ENCODE measurements at regions not wholly inside any gene's neighbourhood (a gene's known extent, or its start where the extent isn't known, plus 50 kb on each side); places are given as distances from the start of the nearest gene placed in this dataset.
"Not testable (repeated sequence)": the region's sequence is repeated elsewhere in the genome, so short reads cannot be mapped to it uniquely, and the experiment has no call there.

- Histone ChIP-seq H3K27me3 (ENCODE audit: insufficient read depth, low read length) (no peaks in the 10 kb centered on the region), H3K79me2 (ENCODE audit: control insufficient read depth, insufficient read depth, low read length, unreplicated experiment) (no peaks in the 10 kb centered on the region), H3K36me3 (ENCODE audit: insufficient read depth, low read length) (no peaks in the 10 kb centered on the region), H3K4me3 (ENCODE audit: low read depth, low read length) (no peak overlapping the region), H3K27ac (ENCODE audit: low read depth, low read length) (no peak overlapping the region), H2AFZ (ENCODE audit: low read length, unreplicated experiment) (no peak overlapping the region), H3K4me1 (ENCODE audit: control insufficient read depth, insufficient read depth, low read length, unreplicated experiment) (no peaks in the 10 kb centered on the region)
Observed at GRCh38 chrX:856566-857290, 226.1 kb downstream of the SHOX start.

GRCh38 chrX:853304-853703 lies 222.7 kb downstream of the SHOX start:
- Histone ChIP-seq H3K4me1 (ENCODE audit: control insufficient read depth, insufficient read depth, low read length, unreplicated experiment) (no peaks in the 10 kb centered on the region), H3K27ac (ENCODE audit: low read depth, low read length) (no peak overlapping the region), H2AFZ (ENCODE audit: low read length, unreplicated experiment) (no peak overlapping the region), H3K36me3 (ENCODE audit: insufficient read depth, low read length) (no peaks in the 10 kb centered on the region), H3K27me3 (ENCODE audit: insufficient read depth, low read length) (no peaks in the 10 kb centered on the region), H3K4me3 (ENCODE audit: low read depth, low read length) (no peak overlapping the region), H3K79me2 (ENCODE audit: control insufficient read depth, insufficient read depth, low read length, unreplicated experiment) (no peaks in the 10 kb centered on the region)

DNA sequence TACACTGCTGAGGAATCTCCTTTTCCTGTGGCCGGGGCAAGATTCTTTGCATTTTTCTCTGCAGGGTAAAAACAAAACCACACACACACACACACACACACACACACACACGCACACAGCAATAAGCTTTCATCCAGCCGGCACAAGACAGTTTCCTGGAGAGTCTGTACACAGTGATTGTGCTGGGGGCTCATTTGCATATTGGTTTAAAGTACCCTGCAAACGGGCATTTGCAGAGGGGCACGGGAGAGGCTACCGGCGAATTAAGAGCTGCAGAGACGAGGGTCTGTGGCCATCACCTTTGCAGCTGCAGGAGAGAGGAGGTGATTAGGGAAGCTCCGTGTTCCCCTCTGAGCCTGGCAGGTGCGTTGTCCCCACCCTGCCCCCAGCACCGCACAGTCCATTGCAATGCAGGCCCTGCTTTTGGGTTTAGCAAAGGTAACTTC lies 219.9 kb downstream of the SHOX start:
- Histone ChIP-seq H3K36me3 (ENCODE audit: insufficient read depth, low read length) (no peaks in the 10 kb centered on the region), H3K4me3 (ENCODE audit: low read depth, low read length) (no peak overlapping the region), H3K4me1 (ENCODE audit: control insufficient read depth, insufficient read depth, low read length, unreplicated experiment) (no peaks in the 10 kb centered on the region), H3K27ac (ENCODE audit: low read depth, low read length) (no peak overlapping the region), H2AFZ (ENCODE audit: low read length, unreplicated experiment) (no peak overlapping the region), H3K79me2 (ENCODE audit: control insufficient read depth, insufficient read depth, low read length, unreplicated experiment) (no peaks in the 10 kb centered on the region), H3K27me3 (ENCODE audit: insufficient read depth, low read length) (no peaks in the 10 kb centered on the region)

GRCh38 chrX:848386-848785 lies 217.8 kb downstream of the SHOX start:
- H2AFZ ChIP-seq (ENCODE audit: low read length, unreplicated experiment) = peak overlapping the region; percentile 64

GRCh38 chrX:843306-843705 lies 212.7 kb downstream of the SHOX start:
- H3K27me3 ChIP-seq (ENCODE audit: insufficient read depth, low read length) = no peaks in the 10 kb centered on the region
- no peak overlapping the region for H3K27ac ChIP-seq (ENCODE audit: low read depth, low read length)
- H3K4me1 ChIP-seq (ENCODE audit: control insufficient read depth, insufficient read depth, low read length, unreplicated experiment) = no peaks in the 10 kb centered on the region
- H2AFZ ChIP-seq (ENCODE audit: low read length, unreplicated experiment) = no peak overlapping the region
- H3K4me3 ChIP-seq (ENCODE audit: low read depth, low read length) = no peak overlapping the region
- no peaks in the 10 kb centered on the region for H3K79me2 ChIP-seq (ENCODE audit: control insufficient read depth, insufficient read depth, low read length, unreplicated experiment)
- H3K36me3 ChIP-seq (ENCODE audit: insufficient read depth, low read length) = no peaks in the 10 kb centered on the region

More at GRCh38 chrX:848386-848785, 217.8 kb downstream of the SHOX start:
- Histone ChIP-seq H3K4me3 (ENCODE audit: low read depth, low read length) (no peak overlapping the region), H3K36me3 (ENCODE audit: insufficient read depth, low read length) (no peaks in the 10 kb centered on the region), H3K4me1 (ENCODE audit: control insufficient read depth, insufficient read depth, low read length, unreplicated experiment) (no peaks in the 10 kb centered on the region), H3K79me2 (ENCODE audit: control insufficient read depth, insufficient read depth, low read length, unreplicated experiment) (no peaks in the 10 kb centered on the region), H3K27me3 (ENCODE audit: insufficient read depth, low read length) (no peaks in the 10 kb centered on the region), H3K27ac (ENCODE audit: low read depth, low read length) (no peak overlapping the region)

DNA sequence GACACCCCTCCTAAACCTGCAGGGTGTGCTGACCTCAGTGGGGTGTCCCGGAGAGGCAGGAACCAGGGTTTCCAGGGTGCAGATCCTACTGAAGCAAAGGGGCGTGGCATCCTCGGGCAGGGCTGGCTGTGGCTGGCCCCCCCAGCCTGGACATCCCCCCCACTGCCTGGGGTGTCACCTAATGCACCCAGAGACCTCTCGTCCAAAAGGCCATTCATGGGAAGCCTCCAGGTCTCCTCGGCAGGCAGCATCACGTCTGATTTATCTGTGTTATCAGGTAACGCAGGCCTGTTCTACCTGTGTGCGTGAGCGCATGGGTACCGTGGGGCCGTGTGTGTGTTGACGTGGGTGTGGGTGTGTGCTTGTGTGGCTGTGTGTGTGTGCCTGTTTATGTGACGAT lies 210.0 kb downstream of the SHOX start:
- Histone ChIP-seq H3K79me2 (ENCODE audit: control insufficient read depth, insufficient read depth, low read length, unreplicated experiment) (no peaks in the 10 kb centered on the region), H3K4me3 (ENCODE audit: low read depth, low read length) (no peak overlapping the region), H3K36me3 (ENCODE audit: insufficient read depth, low read length) (no peaks in the 10 kb centered on the region), H3K27ac (ENCODE audit: low read depth, low read length) (no peak overlapping the region), H2AFZ (ENCODE audit: low read length, unreplicated experiment) (no peak overlapping the region), H3K4me1 (ENCODE audit: control insufficient read depth, insufficient read depth, low read length, unreplicated experiment) (no peaks in the 10 kb centered on the region), H3K27me3 (ENCODE audit: insufficient read depth, low read length) (no peaks in the 10 kb centered on the region)

DNA sequence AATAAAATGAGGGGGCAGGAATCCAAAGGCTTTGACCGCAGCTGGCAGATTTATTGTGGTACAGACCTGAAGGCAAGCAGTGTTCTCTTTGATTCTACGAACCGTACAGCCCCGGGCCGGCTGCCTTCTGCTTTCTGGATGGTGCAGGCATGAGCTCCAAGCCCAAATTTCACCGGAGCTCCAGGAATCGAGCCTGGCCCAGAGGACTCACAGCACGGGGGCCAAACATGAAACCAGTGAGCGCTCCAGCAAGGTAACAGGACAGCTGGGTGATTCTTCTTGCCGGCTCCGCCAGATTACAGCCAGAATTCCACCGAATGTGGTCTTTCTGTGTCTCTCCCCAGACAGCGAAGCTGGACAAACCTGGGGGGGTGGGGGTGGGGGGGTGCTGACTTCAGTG lies 208.1 kb downstream of the SHOX start:
- H3K4me3 ChIP-seq (ENCODE audit: low read depth, low read length); H3K27me3 ChIP-seq (ENCODE audit: insufficient read depth, low read length); H2AFZ ChIP-seq (ENCODE audit: low read length, unreplicated experiment): not testable (repeated sequence)

GRCh38 chrX:835857-836256 lies 205.3 kb downstream of the SHOX start:
- not testable (repeated sequence) for H3K36me3 ChIP-seq (ENCODE audit: insufficient read depth, low read length); H3K27me3 ChIP-seq (ENCODE audit: insufficient read depth, low read length); H3K4me3 ChIP-seq (ENCODE audit: low read depth, low read length); H3K79me2 ChIP-seq (ENCODE audit: control insufficient read depth, insufficient read depth, low read length, unreplicated experiment); H3K4me1 ChIP-seq (ENCODE audit: control insufficient read depth, insufficient read depth, low read length, unreplicated experiment); H2AFZ ChIP-seq (ENCODE audit: low read length, unreplicated experiment); H3K27ac ChIP-seq (ENCODE audit: low read depth, low read length)

More for the DNA sequence above, 208.1 kb downstream of the SHOX start:
- not testable (repeated sequence) for H3K36me3 ChIP-seq (ENCODE audit: insufficient read depth, low read length); H3K79me2 ChIP-seq (ENCODE audit: control insufficient read depth, insufficient read depth, low read length, unreplicated experiment); H3K27ac ChIP-seq (ENCODE audit: low read depth, low read length); H3K4me1 ChIP-seq (ENCODE audit: control insufficient read depth, insufficient read depth, low read length, unreplicated experiment)

DNA sequence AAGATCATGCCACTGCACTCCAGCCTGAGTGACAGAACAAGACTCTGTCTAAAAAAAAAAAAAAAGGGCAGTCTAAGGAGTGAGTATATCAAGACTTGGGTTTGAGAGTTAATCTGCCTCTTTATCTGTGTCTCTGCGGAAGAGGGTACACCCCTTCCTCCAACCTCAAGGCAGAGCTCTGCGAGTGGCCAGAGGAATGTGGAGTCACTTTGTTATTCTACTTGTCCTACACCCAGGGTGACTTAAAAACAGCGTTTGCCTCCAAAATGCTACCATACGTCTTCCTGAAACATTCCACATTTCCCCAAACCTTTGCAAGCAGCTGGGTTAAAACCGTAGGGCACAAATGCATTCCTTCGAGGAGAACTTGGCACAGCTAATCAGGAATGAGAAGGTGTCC lies 199.9 kb downstream of the SHOX start:
- Histone ChIP-seq H3K27me3 (ENCODE audit: insufficient read depth, low read length) (no peaks in the 10 kb centered on the region), H2AFZ (ENCODE audit: low read length, unreplicated experiment) (no peak overlapping the region), H3K36me3 (ENCODE audit: insufficient read depth, low read length) (no peaks in the 10 kb centered on the region), H3K27ac (ENCODE audit: low read depth, low read length) (no peak overlapping the region), H3K79me2 (ENCODE audit: control insufficient read depth, insufficient read depth, low read length, unreplicated experiment) (no peaks in the 10 kb centered on the region), H3K4me3 (ENCODE audit: low read depth, low read length) (no peak overlapping the region), H3K4me1 (ENCODE audit: control insufficient read depth, insufficient read depth, low read length, unreplicated experiment) (peaks cover 11% of the 10 kb centered on the region)

DNA sequence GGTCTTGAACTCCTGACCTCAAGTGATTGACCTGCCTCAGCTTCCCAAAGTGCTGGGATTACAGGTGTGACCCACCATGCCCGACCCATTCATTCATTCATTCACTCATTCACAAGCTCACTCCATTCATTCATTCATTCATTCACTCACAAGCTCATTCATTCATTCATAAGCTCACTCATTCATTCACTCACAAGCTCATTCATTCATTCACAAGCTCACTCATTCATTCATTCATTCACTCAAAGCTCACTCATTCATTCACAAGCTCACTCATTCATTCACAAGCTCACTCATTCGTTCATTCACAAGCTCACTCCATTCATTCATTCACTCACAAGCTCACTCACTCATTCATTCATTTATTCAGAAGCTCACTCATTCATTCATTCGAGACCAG lies 198.6 kb downstream of the SHOX start:
- Histone ChIP-seq H3K4me1 (ENCODE audit: control insufficient read depth, insufficient read depth, low read length, unreplicated experiment) (peaks cover 11% of the 10 kb centered on the region), H3K79me2 (ENCODE audit: control insufficient read depth, insufficient read depth, low read length, unreplicated experiment) (no peaks in the 10 kb centered on the region), H3K4me3 (ENCODE audit: low read depth, low read length) (no peak overlapping the region), H3K27ac (ENCODE audit: low read depth, low read length) (peak overlapping the region; percentile 98), H3K27me3 (ENCODE audit: insufficient read depth, low read length) (no peaks in the 10 kb centered on the region), H2AFZ (ENCODE audit: low read length, unreplicated experiment) (no peak overlapping the region), H3K36me3 (ENCODE audit: insufficient read depth, low read length) (no peaks in the 10 kb centered on the region)

DNA sequence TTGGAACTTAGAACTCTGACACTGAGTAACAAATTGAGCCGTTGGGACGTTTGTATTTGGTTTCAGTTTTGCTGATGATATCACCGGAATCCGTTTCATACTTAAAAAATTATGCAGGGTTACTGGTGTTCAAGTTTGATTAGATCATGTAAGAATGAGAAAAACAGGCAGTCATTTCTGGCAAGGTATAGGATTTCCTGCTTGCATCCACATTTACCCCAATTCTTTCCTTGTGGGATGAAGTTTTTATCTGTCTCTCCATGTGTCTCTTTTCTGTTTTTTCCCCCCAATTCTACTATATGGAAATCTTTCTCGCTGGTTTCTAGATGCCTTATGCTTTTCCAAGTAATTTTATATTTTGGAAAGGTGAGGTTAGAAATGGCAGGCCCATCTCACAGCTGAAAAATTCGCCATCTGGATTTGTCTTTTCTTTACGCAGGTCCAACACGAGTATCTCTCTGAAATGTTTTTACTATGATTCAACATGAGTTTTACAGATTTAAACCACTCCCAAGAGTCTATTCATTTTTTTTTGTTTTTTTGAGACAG lies 197.9 kb downstream of the SHOX start:
- Histone ChIP-seq H3K27ac (ENCODE audit: low read depth, low read length) (peak overlapping the region; percentile 98), H3K4me1 (ENCODE audit: control insufficient read depth, insufficient read depth, low read length, unreplicated experiment) (peaks cover 11% of the 10 kb centered on the region), H3K4me3 (ENCODE audit: low read depth, low read length) (peak overlapping the region; percentile 71), H3K79me2 (ENCODE audit: control insufficient read depth, insufficient read depth, low read length, unreplicated experiment) (no peaks in the 10 kb centered on the region), H2AFZ (ENCODE audit: low read length, unreplicated experiment) (peak overlapping the region; percentile 64), H3K27me3 (ENCODE audit: insufficient read depth, low read length) (no peaks in the 10 kb centered on the region), H3K36me3 (ENCODE audit: insufficient read depth, low read length) (no peaks in the 10 kb centered on the region)

All from ACC112 (cell line).